ENCODE measurements at regions not wholly inside any gene's neighbourhood (a gene's known extent, or its start where the extent isn't known, plus 50 kb on each side); places are given as distances from the start of the nearest gene placed in this dataset.
A peak's percentile ranks its signal among the peaks of the same experiment; 100 is the strongest.

- H3K4me3 ChIP-seq: no peak overlapping the region
- TF ChIP-seq, protein P1, sequence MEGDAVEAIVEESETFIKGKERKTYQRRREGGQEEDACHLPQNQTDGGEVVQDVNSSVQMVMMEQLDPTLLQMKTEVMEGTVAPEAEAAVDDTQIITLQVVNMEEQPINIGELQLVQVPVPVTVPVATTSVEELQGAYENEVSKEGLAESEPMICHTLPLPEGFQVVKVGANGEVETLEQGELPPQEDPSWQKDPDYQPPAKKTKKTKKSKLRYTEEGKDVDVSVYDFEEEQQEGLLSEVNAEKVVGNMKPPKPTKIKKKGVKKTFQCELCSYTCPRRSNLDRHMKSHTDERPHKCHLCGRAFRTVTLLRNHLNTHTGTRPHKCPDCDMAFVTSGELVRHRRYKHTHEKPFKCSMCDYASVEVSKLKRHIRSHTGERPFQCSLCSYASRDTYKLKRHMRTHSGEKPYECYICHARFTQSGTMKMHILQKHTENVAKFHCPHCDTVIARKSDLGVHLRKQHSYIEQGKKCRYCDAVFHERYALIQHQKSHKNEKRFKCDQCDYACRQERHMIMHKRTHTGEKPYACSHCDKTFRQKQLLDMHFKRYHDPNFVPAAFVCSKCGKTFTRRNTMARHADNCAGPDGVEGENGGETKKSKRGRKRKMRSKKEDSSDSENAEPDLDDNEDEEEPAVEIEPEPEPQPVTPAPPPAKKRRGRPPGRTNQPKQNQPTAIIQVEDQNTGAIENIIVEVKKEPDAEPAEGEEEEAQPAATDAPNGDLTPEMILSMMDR (IDR thresholded peaks at IDR 0.05): no peak
- DNase-seq (no peak), ATAC-seq (no peak), FAIRE-seq (no peak)
- 85 to 89% methylated on average over 5 of the region's 5 CpGs for WGBS, 2 donors
- no peaks in the 10 kb centered on the region for H3K9me3 ChIP-seq
- no peaks in the 10 kb centered on the region for H3K36me3 ChIP-seq
- no peak overlapping the region for H3K27ac ChIP-seq
- peaks cover 0 to 10% (median 0%) of the 10 kb centered on the region in 4 donors for H3K27me3 ChIP-seq
- H3K4me1 ChIP-seq: no peaks in the 10 kb centered on the region
- intact Hi-C loops (cut with DNase I): no loop called here
These were observed 62.4 kb downstream of the PAGE2 start for GRCh38 chrX:55151199-55151598.

DNA sequence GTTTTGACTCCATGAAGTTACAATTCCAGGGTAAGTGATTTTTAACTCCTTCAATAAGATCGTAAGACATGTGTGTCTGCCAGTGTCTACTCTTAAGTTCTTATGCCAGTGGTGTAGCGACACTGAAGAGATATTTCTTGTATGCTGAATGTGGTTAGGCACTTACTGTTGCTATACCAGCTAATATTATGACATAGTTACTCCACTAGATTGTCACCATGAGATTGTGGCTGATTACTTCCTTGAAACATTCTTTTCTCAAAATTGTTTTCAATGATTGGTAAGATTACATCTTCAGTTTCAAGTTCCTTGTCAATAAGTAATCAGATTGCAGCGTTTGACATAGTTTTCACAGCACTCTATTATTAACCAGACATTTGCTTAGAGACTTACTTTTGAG, 60.6 kb upstream of the PAGE5 start:
- Histone ChIP-seq H3K27ac (peak overlapping the region in 1 of 4 donors; percentile 90), H3K4me3 (peak overlapping the region in 1 of 4 donors; percentile 48), H3K9me3 (no peaks in the 10 kb centered on the region), H3K36me3 (no peaks in the 10 kb centered on the region), H3K4me1 (no peaks in the 10 kb centered on the region), H3K27me3 (no peaks in the 10 kb centered on the region)
- FAIRE-seq (no peak), ATAC-seq (no peak), DNase-seq (no peak)
- intact Hi-C loops (cut with DNase I): no loop called here
- 43 to 44% methylated on average over 3 of the region's 3 CpGs for WGBS, 2 donors
- TF ChIP-seq, protein P1 (IDR thresholded peaks at IDR 0.05): no peak

GRCh38 chrX:55160685-55161552, 59.2 kb upstream of the PAGE5 start:
- Histone ChIP-seq H3K27me3 (no peaks in the 10 kb centered on the region), H3K4me3 (peak overlapping the region; percentile 21 to 48 (median 38)), H3K9me3 (no peaks in the 10 kb centered on the region), H3K4me1 (no peaks in the 10 kb centered on the region), H3K27ac (peak overlapping the region; percentile 59 to 90 (median 76)), H3K36me3 (no peaks in the 10 kb centered on the region)
- 1 to 37% methylated on average over 57 to 63 of the region's 63 CpGs for WGBS, 2 donors
- intact Hi-C loops (cut with DNase I): no loop called here
- peak; percentile 98 to 99 (median 98) for ATAC-seq
- peak; percentile 41 for FAIRE-seq
- DNase-seq: peak; percentile 87 to 93 (median 90)
- TF ChIP-seq, protein P1 (IDR thresholded peaks at IDR 0.05): peak in 1 of 4 donors; percentile 9

GRCh38 chrX:55161581-55161980, 58.6 kb upstream of the PAGE5 start:
- intact Hi-C loops (cut with DNase I): no loop called here
- peak in 3 of 4 donors; percentile 1 to 3 (median 2) for ATAC-seq

More at GRCh38 chrX:55161581-55161980, 58.6 kb upstream of the PAGE5 start:
- FAIRE-seq: no peak
- no peaks in the 10 kb centered on the region for H3K9me3 ChIP-seq
- no peaks in the 10 kb centered on the region for H3K36me3 ChIP-seq
- H3K27ac ChIP-seq: peak overlapping the region; percentile 59 to 90 (median 76)
- DNase-seq: no peak
- no peaks in the 10 kb centered on the region for H3K27me3 ChIP-seq
- WGBS, 2 donors: 10 to 42% methylated on average over 12 of the region's 12 CpGs
- TF ChIP-seq, protein P1 (IDR thresholded peaks at IDR 0.05): no peak
- H3K4me3 ChIP-seq: peak overlapping the region; percentile 21 to 48 (median 38)
- no peaks in the 10 kb centered on the region for H3K4me1 ChIP-seq

Data from pancreas (tissue), 10 donors.